AML-193 (cell line): ENCODE measurements at regions not wholly inside any gene's neighbourhood (a gene's known extent, or its start where the extent isn't known, plus 50 kb on each side); places are given as distances from the start of the nearest gene placed in this dataset.
"Not testable (repeated sequence)": the region's sequence is repeated elsewhere in the genome, so short reads cannot be mapped to it uniquely, and the experiment has no call there.

Source experiments
- DNase-seq, 2 experiments: peaks; one replicate each; lab custom pipeline; 2025; lab: John Stamatoyannopoulos, UW

DNA sequence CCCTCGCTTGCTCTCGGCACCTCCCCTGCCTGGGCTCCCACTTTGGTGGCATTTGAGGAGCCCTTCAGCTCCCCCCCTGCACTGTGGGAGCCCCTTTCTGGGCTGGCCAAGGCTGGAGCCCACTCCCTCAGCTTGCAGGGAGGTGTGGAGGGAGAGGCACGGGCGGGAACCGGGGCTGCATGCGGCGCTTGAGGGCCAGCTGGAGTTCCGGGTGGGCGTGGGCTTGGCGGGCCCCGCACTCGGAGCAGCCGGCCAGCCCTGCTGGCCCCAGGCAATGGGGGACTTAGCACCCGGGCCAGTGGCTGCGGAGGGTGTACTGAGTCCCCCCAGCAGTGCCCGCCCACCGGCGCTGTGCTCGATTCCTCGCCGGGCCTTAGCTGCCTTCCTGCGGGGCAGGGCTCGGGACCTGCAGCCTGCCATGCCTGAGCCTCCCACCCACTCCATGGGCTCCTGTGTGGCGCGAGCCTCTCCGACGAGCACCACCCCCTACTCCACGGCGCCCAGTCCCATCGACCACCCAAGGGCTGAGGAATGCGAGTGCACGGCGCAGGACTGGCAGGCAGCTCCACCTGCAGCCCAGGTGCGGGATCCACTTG, 730.0 kb upstream of the SEMA6A start:
- DNase-seq = not testable (repeated sequence)

DNA sequence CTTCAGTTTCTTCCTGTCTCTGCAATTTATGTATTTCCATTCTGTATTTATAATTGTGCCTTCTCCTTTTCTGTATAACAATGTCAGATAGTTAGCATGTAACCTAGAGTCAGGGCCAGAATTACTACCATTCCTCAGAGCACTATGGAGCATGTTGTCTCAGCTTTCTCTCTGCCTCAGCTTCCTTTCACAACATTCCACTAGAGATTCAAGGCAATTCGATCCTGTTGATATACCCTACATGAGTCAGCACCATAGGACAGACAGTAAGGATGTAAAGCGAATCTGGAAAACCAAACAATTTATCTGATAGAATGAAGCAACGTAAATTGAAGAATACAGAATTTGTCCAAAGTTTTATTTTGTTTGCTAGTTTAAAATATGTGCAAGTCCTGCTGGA, 728.3 kb upstream of the SEMA6A start:
- DNase-seq = no peak

DNA sequence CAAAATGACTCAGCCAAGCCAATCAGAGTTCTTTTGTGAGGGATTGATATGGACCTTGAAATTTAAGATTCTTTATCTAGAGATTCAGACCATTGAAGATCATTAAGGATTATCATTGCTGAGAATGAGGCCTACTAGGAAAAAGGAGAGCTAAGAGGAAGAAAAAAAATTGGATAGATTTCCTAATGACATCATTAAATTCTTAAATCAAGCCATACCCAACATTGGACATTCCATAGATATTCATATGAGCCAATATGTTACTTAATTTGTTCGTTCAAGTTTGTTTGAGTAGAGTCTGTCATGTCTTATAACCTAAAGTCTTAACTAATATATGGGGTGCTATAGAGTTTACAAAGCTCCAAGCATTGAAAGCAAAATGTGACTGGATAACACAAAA, 727.9 kb upstream of the SEMA6A start:
- no peak for DNase-seq

DNA sequence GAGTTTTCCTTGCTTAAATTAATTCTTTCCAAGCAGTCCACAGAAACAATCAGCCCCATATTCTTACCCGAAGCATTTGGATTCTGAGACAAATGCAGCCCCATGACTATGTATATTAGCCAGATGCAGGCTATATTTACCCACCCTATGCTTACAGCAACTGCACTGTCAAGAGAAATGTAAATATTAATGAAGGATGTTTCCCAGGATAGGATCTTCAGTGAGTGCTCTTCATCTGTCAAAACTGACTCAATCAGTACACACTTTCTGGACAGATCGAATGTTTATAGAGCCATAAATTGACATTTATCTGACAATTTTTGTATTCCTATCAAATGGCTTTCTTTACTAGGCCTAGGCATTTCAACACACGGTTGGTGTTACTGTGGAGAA, 725.3 kb upstream of the SEMA6A start:
- DNase-seq = no peak

DNA sequence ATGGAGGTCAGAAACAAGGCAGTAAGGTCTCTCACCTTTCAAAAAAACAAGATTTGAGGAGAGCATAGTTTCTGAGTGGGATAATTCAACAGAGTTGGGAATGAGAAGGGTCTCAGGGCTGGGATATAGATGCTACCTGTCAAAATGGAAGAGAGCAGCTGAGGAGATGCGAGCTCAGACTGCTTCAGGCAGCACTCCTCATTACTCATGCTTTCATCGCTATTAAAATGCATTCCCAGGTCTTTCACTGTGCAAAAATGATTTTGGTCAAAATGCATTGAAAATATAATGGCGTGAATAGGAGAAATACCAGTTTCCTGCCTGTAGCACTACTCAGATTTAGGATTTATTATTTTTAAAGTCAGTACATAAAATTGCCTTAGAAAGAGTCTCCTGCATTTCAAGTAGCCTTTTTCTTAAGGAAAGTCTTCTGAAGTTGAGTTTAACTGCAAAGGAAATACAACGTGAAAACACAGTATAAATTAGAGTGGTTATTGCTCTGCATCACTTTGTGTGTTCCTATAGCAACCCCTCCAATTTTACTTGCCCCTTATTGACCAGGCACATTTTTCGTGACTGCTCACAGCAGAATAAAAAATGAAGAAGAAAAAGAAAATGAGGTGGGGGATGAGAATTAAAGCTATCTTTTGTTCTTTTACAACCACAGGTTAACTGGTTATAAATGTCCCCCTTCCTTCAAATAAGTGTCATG, 724.8 kb upstream of the SEMA6A start:
- DNase-seq = no peak

DNA sequence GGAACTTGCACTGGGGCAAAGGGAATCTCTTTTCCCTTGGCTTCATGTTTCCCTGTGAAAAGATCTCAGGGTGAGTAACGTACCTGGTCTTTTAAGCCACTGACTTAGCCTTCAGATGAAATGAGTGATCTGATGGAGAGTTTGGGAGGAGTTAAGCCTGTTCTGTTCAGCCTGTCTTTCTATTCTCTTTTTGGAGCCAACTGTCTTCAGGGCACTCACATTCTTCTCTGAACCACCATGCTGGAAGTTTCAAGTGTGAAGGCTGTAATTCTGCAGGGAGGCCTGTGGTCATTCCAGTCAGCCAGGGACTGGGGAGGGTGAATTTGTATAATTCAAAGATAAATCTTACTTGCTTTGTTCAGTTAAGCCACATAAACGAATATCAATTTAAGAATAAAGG, 722.2 kb upstream of the SEMA6A start:
- DNase-seq = no peak

DNA sequence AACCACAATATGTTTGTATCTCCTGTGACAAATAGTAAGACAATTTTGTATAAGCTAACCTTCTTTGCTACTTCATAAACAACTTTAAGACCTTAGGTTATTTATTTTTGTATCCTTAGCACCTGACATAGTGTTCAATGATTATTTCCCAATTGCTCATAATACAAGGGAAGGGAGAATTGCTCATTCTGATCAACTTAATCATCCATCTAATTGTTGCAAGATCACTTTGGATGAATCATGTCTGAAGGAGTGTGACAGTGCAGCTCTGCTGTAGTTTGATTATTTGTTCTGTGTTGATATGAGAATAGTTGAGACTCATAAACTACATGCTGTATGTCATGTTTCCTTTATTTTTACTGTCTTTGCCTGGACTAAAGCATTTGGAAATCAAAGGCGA, 721.3 kb upstream of the SEMA6A start:
- no peak for DNase-seq

DNA sequence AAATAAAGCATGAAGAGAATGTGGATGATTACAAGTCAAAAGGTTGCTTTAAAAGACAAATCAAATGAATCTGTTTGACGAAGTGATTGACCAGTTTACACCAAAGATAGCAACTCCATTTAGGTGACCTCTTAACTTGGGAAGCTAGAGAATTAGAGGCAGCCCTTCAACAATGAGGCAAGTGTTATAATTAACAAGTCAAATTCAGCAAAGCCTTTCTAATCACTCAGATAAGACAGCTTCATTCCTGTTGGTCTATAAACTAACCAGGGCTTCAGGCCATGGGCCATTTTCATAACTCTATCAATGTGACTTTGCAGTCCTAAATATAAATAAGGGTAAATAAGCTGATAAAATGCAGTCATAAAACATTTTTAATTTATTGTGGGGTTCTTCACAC, 712.2 kb upstream of the SEMA6A start:
- DNase-seq = no peak

DNA sequence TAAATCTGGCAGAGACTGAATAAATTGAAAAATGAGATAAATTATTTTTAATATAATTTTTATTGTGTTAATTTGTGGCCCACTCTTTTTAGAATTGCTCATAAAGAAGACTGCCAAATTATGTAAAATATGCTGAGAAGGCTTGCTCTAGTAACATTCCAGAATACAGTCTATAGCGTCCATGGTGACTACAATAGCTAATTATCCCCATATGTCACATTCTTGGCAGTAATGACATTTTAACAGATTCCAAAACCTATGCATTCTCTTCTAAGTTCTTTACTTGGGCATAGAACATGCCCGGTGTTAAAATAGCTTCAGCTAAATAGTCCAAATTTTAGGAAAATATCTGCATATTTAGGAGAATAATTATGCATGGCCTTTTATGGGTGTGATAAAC, 697.0 kb upstream of the SEMA6A start:
- no peak for DNase-seq

DNA sequence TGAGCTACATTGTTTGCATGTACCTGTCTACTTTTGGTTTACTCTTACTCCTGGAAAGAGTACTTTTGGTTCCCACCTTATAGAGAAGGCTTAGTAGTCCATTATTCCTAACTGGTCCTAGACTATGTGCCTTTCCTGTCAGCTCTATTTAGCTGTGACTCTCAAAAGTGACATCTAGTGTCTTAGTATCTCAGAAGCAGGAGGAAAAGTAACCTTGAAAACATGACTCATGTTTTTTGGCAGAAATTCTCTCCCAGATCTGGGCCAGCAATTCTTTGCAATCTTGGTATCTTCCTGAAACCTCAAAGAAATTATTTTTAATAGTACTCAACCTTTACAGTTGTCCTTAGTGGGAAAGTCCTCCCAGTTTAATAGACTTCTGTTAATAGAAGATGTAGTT, 691.7 kb upstream of the SEMA6A start:
- DNase-seq = no peak

DNA sequence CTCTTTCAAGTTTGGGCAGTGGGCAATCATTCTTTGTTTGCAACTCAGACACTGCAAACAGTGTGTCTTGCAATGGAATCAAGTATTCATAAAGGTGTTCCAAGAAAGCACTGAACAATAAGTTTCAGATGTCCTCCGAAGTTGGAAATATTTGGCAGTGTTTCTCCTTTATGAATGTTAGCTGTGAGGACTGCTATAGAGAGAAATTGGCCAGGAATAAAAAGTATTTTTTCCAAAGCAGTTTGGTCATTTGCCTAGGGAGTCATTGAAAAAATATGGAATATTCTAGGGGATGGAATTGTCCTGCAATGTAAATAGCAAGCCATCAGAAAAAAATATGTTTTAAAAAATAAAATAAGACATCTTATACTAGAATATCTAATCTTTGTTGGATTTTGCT, 688.6 kb upstream of the SEMA6A start:
- no peak for DNase-seq

DNA sequence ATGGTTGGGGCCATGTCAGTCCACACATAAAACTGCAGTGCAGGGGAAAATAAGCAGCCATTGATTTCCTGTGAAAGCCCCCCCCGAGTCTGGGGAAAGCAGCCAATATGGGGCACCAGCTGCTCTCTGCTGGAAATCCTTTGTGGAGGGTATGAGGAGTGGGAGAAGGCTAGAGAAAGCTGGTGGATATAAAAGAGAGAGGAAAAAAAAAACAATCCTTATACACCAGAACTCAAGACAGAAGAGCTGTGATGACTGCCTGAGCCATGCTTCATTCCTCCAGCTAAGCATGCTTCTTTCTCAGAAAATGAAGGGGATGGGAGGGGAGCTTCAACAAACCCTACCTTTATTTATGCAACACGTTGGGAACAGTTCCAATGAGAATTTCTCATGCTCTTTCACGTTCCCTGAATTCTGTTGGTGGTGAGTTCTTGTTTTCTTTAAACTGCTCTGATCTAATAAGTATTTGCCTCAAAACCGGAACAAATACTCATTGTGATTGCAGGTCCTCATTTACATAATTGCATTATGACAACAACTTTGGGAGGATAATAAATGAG, 688.0 kb upstream of the SEMA6A start:
- no peak for DNase-seq

DNA sequence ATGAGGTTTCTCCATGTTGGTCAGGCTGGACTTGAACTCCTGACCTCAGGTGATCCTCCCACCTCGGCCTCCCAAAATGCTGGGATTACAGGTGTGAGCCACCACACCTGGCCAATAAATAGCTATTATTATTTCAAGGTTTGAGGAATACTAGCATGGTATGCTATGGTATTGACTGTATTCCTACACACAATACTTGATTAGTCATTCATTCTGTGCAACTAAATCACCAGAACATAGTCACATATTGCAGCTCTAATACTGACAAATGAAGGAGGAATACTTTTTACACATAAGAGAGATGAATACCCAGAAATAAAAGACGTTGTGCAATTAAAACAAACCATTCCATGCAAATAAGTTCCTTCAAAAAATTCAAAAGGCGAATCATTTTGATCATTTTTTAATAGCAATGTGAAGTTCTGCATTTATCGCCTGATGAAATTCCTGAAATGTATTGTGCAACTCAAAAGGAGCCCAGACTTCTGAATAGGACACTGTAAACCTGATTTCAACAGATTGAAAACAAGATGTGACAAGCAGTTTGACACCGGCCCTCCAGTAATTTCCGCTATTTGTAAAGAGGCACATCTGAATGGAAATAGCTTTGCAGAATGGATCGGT, 687.4 kb upstream of the SEMA6A start:
- no peak for DNase-seq

DNA sequence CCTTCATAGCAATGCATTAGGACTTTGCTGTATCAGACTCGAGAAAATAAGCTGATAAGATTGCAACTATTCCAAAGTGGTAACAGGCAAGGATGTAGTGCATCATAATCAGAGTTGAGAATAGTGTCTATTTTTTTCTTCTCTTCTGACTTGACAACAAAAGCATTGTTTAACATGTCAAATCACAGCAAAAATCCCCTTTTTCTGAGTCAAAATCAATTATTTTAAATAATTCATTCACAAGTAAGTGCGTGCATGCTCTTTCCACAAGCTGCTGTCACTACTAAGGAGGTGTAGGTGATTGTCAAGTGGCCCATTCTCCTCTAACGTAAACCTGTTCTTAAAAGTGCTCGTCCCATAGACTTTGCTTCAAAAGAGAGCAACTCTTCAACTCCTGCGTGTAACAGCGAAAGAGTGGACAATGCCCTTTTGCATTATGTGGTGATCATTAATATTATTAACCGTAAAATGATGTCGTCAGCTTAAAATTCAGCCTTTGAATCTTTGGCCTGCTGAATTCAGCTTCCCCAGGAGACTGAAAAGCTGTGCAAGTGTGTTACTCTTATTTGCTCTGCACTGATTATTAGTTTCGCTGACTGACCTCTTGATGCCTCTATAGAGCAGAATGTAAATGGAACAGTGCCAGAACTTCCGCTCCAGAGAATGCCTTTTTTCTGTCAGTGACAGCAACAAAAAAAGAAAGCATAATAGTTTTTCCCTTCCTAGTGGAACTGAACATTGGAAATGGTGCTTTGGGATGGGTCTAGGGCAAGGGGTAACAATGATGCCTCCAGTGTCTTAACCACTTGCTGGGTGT, 680.8 kb upstream of the SEMA6A start:
- no peak for DNase-seq

DNA sequence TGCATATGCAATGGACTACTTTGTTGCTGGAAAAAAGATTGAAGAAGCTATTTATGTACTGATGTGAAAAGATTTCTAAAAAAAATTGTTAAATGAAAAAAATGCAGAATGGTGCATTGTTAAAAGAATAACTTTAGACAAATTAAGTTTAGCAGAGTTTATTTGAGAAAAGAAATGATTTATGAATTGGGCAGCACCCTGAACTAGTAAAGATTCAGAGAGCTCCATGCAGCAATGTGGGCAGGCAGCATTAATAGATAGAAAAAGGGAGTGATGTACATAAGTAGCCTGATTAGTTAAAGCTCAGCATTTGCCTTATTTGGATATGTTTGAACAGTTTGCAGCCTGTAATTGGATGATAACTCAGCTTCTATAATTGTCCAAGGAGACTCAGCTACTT, 677.9 kb upstream of the SEMA6A start:
- no peak for DNase-seq

DNA sequence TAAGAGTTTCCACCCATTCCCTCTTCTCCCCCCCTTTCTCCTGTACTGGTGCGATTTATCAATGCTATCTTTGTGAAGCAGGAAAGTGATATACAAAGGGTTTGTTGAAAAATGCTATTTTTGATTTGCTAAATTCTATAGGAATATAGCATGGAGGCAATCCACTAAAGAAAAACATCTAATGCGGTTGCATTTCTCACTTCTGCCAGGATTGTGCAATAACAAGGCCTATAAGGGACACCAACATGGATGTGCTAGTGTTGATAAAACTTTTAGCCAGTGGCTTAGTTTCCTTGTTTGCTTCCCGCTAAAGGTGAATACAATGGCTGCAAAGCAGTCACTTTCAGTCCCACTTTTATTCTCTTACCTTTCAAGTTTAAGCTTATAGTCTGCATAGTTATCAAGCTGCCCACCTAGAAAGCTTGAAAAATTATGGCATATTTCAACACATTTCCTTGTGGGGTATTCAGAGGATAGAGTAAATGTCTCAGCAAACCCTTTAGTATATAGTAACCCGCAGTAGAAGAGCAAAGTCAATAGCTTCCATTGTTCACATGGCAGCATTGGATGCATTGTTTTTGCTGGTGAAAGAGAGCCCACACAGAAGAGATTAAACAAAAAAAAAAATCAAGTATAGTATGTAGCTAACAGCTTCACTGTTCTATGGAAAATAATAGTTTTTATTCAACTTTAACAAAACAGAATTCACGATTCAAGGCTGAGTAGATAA, 674.6 kb upstream of the SEMA6A start:
- DNase-seq = no peak

DNA sequence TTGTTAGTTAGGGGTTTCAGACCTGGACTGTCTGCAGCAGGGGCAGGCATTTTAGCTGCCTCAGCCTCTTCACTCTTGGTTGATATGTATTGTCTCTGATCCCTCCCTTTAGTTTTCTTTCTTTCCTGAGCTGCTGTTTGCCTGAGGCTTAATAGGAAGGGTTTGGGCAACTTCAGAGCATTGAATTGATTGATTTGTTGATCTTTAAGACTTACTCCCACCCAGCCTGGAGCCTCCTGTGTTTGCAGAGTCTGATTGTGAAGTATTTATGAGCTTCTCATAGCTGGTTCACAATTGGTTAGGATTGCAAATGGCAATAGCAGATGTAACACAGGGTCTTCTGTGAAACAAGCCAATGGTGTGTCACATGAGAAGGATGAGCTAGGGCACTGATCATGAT, 671.8 kb upstream of the SEMA6A start:
- DNase-seq = no peak

DNA sequence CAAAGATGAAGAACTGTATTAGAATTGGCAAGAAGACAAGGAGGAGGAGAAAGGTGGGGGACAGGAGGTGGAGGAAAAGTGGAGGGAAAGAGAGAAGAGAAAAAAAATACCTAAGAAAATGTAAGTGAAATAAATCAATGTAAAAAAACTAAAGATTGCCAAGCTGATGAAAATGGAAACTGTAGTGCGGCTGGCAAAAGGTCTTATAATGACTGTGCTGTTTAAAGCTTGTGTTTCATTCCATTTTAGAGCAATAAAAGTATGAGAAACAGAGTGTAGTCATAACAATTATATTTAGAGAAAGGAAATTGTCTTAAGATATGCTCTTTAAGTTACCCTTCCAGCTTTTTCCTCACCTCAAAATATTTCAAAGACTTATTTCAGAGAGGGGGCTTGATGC, 670.5 kb upstream of the SEMA6A start:
- no peak for DNase-seq

DNA sequence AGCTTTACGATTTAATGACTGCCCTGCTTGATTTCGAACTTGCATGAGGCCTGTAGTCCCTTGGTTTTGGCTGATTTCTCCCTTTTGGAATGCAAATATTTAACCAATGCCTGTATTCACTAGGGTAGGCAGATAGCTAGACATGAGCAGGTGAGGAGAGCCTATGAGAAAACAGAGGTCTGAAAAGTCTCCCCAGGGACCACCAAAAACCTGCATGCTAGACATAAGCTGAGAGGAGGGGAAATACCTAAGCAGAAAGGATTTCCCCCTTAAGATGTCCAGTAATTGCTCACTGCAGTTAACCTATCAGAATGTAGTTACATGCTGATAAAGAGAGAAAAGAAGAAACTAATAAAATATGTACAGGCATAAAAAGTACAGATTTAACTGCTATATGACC, 667.4 kb upstream of the SEMA6A start:
- no peak for DNase-seq

DNA sequence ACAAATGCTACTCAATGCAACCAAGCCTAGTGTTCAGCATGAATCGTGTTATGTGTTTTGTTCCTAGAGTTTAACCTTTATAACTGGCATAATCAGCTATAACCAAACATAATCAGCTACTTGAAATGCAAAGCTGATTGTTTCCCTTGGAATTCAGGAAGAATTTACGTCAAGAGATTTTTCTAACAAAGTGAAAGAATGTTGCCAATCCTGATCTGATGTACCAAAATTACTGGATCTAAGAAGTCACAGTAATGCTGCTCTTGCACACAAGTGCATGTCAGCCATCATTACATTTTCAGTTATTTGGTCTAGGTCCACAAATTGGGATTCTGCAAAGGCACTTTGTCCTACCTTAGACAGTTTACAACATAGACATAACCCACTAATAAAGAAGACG, 662.3 kb upstream of the SEMA6A start:
- DNase-seq = no peak

DNA sequence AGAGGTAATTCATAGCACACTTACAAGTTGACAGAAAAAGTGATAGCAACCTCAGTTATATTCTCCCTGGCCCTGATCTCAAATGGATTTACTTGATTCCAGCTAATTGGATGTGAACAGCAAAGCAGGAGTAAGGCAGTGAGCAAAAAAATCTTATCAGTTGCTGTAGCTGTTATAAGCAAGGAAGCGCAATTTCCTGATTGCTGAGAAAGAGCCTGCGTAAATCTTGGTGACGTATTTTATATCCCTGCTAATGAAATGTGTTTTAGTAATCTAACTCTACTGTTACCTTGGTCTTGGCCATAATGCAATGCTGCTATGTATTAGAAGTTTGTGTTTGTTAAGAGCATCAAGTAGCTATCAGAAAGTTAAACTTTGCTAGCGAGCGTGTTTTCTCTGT, 661.2 kb upstream of the SEMA6A start:
- DNase-seq = no peak

DNA sequence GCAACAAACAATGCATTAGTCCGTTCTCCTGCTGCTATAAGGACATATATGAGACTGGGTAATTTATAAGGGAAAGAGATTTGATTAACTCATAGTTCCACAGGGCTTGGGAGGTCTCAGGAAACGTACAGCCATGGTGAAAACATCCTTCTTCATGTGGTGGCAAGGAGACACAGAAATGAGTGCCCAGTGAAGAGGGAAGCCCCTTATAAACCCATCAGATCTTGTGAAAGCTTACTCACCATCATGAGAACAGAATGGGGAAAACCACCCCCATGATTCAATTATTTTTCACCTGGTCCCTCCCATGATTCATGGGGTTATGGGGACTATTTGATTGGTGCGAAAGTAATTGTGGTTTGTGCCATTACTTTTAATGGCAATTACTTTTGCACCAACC, 655.8 kb upstream of the SEMA6A start:
- DNase-seq = no peak
